Suprapubic skin (tissue), 4 donors: ENCODE measurements at regions not wholly inside any gene's neighbourhood (a gene's known extent, or its start where the extent isn't known, plus 50 kb on each side); places are given as distances from the start of the nearest gene placed in this dataset.

Experiments
- DNase-seq, 2 donors: peaks; one replicate each; pipeline ENCODE4 v3.0.0-alpha.2; 2019; ENCODE audit warnings: low spot score in 2 of 2
- H3K27ac ChIP-seq: fragments of 200-600 bp; sonication (generic); one replicate; pipeline ENCODE4 v1.5.1; 2019
- H3K27me3 ChIP-seq: fragments of 200-600 bp; sonication (generic); one replicate; pipeline ENCODE4 v1.5.1; 2019
- H3K36me3 ChIP-seq: fragments of 200-600 bp; sonication (generic); one replicate; pipeline ENCODE4 v1.5.1; 2019
- H3K4me1 ChIP-seq: fragments of 200-600 bp; sonication (generic); one replicate; pipeline ENCODE4 v1.5.1; 2019
- H3K4me3 ChIP-seq: fragments of 200-600 bp; sonication (generic); one replicate; pipeline ENCODE4 v1.5.1; 2019; ENCODE audit warnings: mild to moderate bottlenecking
- H3K9me3 ChIP-seq: fragments of 200-600 bp; sonication (generic); one replicate; pipeline ENCODE4 v1.5.1; 2019
- CTCF ChIP-seq, 2 donors: fragments of 200-600 bp in 1 of 2; fragments of 450-650 bp in 1 of 2; sonication (generic) in 1 of 2; IDR thresholded peaks; one replicate each; pipeline ENCODE4 v1.5.1; 2016 to 2019; ENCODE audit warnings: antibody characterized with exemption in 2 of 2, mild to moderate bottlenecking in 1 of 2, moderate library complexity in 1 of 2
- EP300 ChIP-seq: sonication (generic); formaldehyde crosslinking; IDR thresholded peaks from one replicate; pipeline ENCODE4 v1.6.1; 2017; ENCODE audit warnings: antibody characterized with exemption
- POLR2A ChIP-seq, 2 donors: fragments of 450-650 bp; IDR thresholded peaks; one replicate each; pipeline ENCODE4 v1.6.1; 2017; ENCODE audit warnings: antibody characterized with exemption in 2 of 2, mild to moderate bottlenecking in 2 of 2, moderate library complexity in 2 of 2
- POLR2AphosphoS5 ChIP-seq, 3 donors: sonication (generic); formaldehyde crosslinking; IDR thresholded peaks; one replicate each; pipeline ENCODE4 v1.6.1; 2017; ENCODE audit warnings: antibody characterized with exemption in 3 of 3
- WGBS: methylation state at CpG from one replicate; pipeline ENCODE4 v1.1.5; 2018; 5-methylcytosine and 5-hydroxymethylcytosine counted together

GRCh38 chr10:128994598-128995143 is 472.4 kb upstream of the MGMT start:
- WGBS = 90% methylated on average over 2 of the region's 2 CpGs
- no peak overlapping the region for H3K4me3 ChIP-seq
- H3K9me3 ChIP-seq = no peaks in the 10 kb centered on the region
- TF ChIP-seq CTCF (IDR thresholded peaks at IDR 0.05) (no peak), EP300 (no peak), POLR2AphosphoS5 (IDR thresholded peaks at IDR 0.05) (no peak), POLR2A (IDR thresholded peaks at IDR 0.05) (no peak)
- H3K36me3 ChIP-seq = no peaks in the 10 kb centered on the region
- no peak overlapping the region for H3K27ac ChIP-seq
- H3K27me3 ChIP-seq = no peaks in the 10 kb centered on the region
- DNase-seq = no peak
- H3K4me1 ChIP-seq = no peaks in the 10 kb centered on the region

- DNase-seq = no peak
- WGBS = 88% methylated on average over 2 of the region's 2 CpGs
- TF ChIP-seq EP300 (no peak), POLR2AphosphoS5 (IDR thresholded peaks at IDR 0.05) (no peak), POLR2A (IDR thresholded peaks at IDR 0.05) (no peak), CTCF (IDR thresholded peaks at IDR 0.05) (no peak)
Measured at GRCh38 chr10:128995676-128996075, 471.4 kb upstream of the MGMT start.

GRCh38 chr10:128996092-128996491 is 470.9 kb upstream of the MGMT start:
- H3K27ac ChIP-seq = no peak overlapping the region
- no peaks in the 10 kb centered on the region for H3K27me3 ChIP-seq
- no peak for DNase-seq
- H3K36me3 ChIP-seq = no peaks in the 10 kb centered on the region
- TF ChIP-seq POLR2A (IDR thresholded peaks at IDR 0.05) (no peak), CTCF (IDR thresholded peaks at IDR 0.05) (no peak), POLR2AphosphoS5 (IDR thresholded peaks at IDR 0.05) (no peak), EP300 (no peak)
- no peaks in the 10 kb centered on the region for H3K9me3 ChIP-seq
- 50% methylated on average over 1 of the region's 8 CpGs for WGBS
- no peak overlapping the region for H3K4me3 ChIP-seq
- no peaks in the 10 kb centered on the region for H3K4me1 ChIP-seq

More at GRCh38 chr10:128995676-128996075, 471.4 kb upstream of the MGMT start:
- no peak overlapping the region for H3K27ac ChIP-seq
- no peaks in the 10 kb centered on the region for H3K9me3 ChIP-seq
- H3K27me3 ChIP-seq = no peaks in the 10 kb centered on the region
- no peaks in the 10 kb centered on the region for H3K4me1 ChIP-seq
- H3K36me3 ChIP-seq = no peaks in the 10 kb centered on the region
- no peak overlapping the region for H3K4me3 ChIP-seq

GRCh38 chr10:128998101-128998805 is 468.8 kb upstream of the MGMT start:
- Histone ChIP-seq H3K36me3 (no peaks in the 10 kb centered on the region), H3K27ac (no peak overlapping the region), H3K27me3 (no peaks in the 10 kb centered on the region), H3K4me1 (no peaks in the 10 kb centered on the region), H3K4me3 (no peak overlapping the region), H3K9me3 (no peaks in the 10 kb centered on the region)
- WGBS = 90% methylated on average over 10 of the region's 10 CpGs
- no peak for TF ChIP-seq POLR2A (IDR thresholded peaks at IDR 0.05)
- no peak for DNase-seq

GRCh38 chr10:129004398-129004797 is 462.6 kb upstream of the MGMT start:
- DNase-seq = no peak
- Histone ChIP-seq H3K36me3 (no peaks in the 10 kb centered on the region), H3K9me3 (no peaks in the 10 kb centered on the region), H3K27ac (no peak overlapping the region), H3K27me3 (no peaks in the 10 kb centered on the region), H3K4me3 (no peak overlapping the region), H3K4me1 (no peaks in the 10 kb centered on the region)
- 65% methylated on average over 9 of the region's 9 CpGs for WGBS
- TF ChIP-seq EP300 (no peak), CTCF (IDR thresholded peaks at IDR 0.05) (no peak), POLR2A (IDR thresholded peaks at IDR 0.05) (no peak), POLR2AphosphoS5 (IDR thresholded peaks at IDR 0.05) (no peak)
